ENCODE measurements at regions not wholly inside any gene's neighbourhood (a gene's known extent, or its start where the extent isn't known, plus 50 kb on each side); places are given as distances from the start of the nearest gene placed in this dataset.

GRCh38 chr3:1477669-1478068, 384.8 kb downstream of the CNTN6 start:
- no peak overlapping the region for H3K9ac ChIP-seq (ENCODE audit: low read length)
- no peaks in the 10 kb centered on the region for H3K27me3 ChIP-seq (replicated peaks; ENCODE audit: insufficient read depth, low read length)
- H3K9me3 ChIP-seq (replicated peaks; ENCODE audit: insufficient read depth, low read length) = no peaks in the 10 kb centered on the region
- H3K36me3 ChIP-seq (replicated peaks; ENCODE audit: insufficient read depth, low read length) = no peaks in the 10 kb centered on the region
- no peak overlapping the region for H3K4me2 ChIP-seq (ENCODE audit: low read depth, low read length)
- H3K4me1 ChIP-seq (ENCODE audit: low read length) = no peaks in the 10 kb centered on the region
- no peaks in the 10 kb centered on the region for H3K9me2 ChIP-seq (replicated peaks; ENCODE audit: insufficient read depth, low read length)
- H3K79me2 ChIP-seq (ENCODE audit: low read length) = no peaks in the 10 kb centered on the region
- no peak for TF ChIP-seq EZH2phosphoT487 (IDR thresholded peaks at IDR 0.05; ENCODE audit: low read length)
- TF ChIP-seq EZH2 (optimal IDR thresholded peaks at IDR 0.05; ENCODE audit: low read depth, low read length) = no peak
- TF ChIP-seq CTCF (IDR thresholded peaks at IDR 0.05; ENCODE audit: low read length) = no peak
- no peak overlapping the region for H2AFZ ChIP-seq (ENCODE audit: low read length)
- no peaks in the 10 kb centered on the region for H4K20me1 ChIP-seq (ENCODE audit: insufficient read depth, low read length)
- no peak for DNase-seq
- no peak overlapping the region for H3K4me3 ChIP-seq (ENCODE audit: low read length)
- no peak overlapping the region for H3K27ac ChIP-seq (ENCODE audit: low read length)
- H3F3A ChIP-seq (ENCODE audit: insufficient read depth, low read length) = no peaks in the 10 kb centered on the region

- H3K4me1 ChIP-seq (ENCODE audit: low read length) = no peaks in the 10 kb centered on the region
- no peaks in the 10 kb centered on the region for H3K36me3 ChIP-seq (replicated peaks; ENCODE audit: insufficient read depth, low read length)
- no peak overlapping the region for H3K27ac ChIP-seq (ENCODE audit: low read length)
- TF ChIP-seq EZH2 (optimal IDR thresholded peaks at IDR 0.05; ENCODE audit: low read depth, low read length) (no peak), CTCF (IDR thresholded peaks at IDR 0.05; ENCODE audit: low read length) (no peak), EZH2phosphoT487 (IDR thresholded peaks at IDR 0.05; ENCODE audit: low read length) (no peak)
- H3K4me3 ChIP-seq (ENCODE audit: low read length) = no peak overlapping the region
- H3K9me2 ChIP-seq (replicated peaks; ENCODE audit: insufficient read depth, low read length) = no peaks in the 10 kb centered on the region
- DNase-seq = no peak
- no peaks in the 10 kb centered on the region for H3K27me3 ChIP-seq (replicated peaks; ENCODE audit: insufficient read depth, low read length)
- no peaks in the 10 kb centered on the region for H3K79me2 ChIP-seq (ENCODE audit: low read length)
- H3K9me3 ChIP-seq (replicated peaks; ENCODE audit: insufficient read depth, low read length) = no peaks in the 10 kb centered on the region
- no peak overlapping the region for H2AFZ ChIP-seq (ENCODE audit: low read length)
- no peak overlapping the region for H3K4me2 ChIP-seq (ENCODE audit: low read depth, low read length)
- no peaks in the 10 kb centered on the region for H3F3A ChIP-seq (ENCODE audit: insufficient read depth, low read length)
- H4K20me1 ChIP-seq (ENCODE audit: insufficient read depth, low read length) = no peaks in the 10 kb centered on the region
- H3K9ac ChIP-seq (ENCODE audit: low read length) = no peak overlapping the region
These were observed 402.6 kb downstream of the CNTN6 start for GRCh38 chr3:1495466-1495865.

GRCh38 chr3:1499694-1500093, 406.9 kb downstream of the CNTN6 start:
- Histone ChIP-seq H3K27ac (ENCODE audit: low read length) (no peak overlapping the region), H3K27me3 (replicated peaks; ENCODE audit: insufficient read depth, low read length) (no peaks in the 10 kb centered on the region), H3K9me3 (replicated peaks; ENCODE audit: insufficient read depth, low read length) (no peaks in the 10 kb centered on the region), H4K20me1 (ENCODE audit: insufficient read depth, low read length) (no peaks in the 10 kb centered on the region), H3K4me2 (ENCODE audit: low read depth, low read length) (no peak overlapping the region), H3K79me2 (ENCODE audit: low read length) (no peaks in the 10 kb centered on the region), H2AFZ (ENCODE audit: low read length) (no peak overlapping the region), H3K4me3 (ENCODE audit: low read length) (no peak overlapping the region), H3K4me1 (ENCODE audit: low read length) (no peaks in the 10 kb centered on the region), H3K36me3 (replicated peaks; ENCODE audit: insufficient read depth, low read length) (no peaks in the 10 kb centered on the region), H3F3A (ENCODE audit: insufficient read depth, low read length) (no peaks in the 10 kb centered on the region; the same call in 1 of the 2 replicates), H3K9me2 (replicated peaks; ENCODE audit: insufficient read depth, low read length) (no peaks in the 10 kb centered on the region), H3K9ac (ENCODE audit: low read length) (no peak overlapping the region)
- no peak for TF ChIP-seq EZH2 (optimal IDR thresholded peaks at IDR 0.05; ENCODE audit: low read depth, low read length)
- TF ChIP-seq EZH2phosphoT487 (IDR thresholded peaks at IDR 0.05; ENCODE audit: low read length) = no peak
- no peak for TF ChIP-seq CTCF (IDR thresholded peaks at IDR 0.05; ENCODE audit: low read length)
- DNase-seq = no peak
